SIG-M5 treated with dmso at 0.1 percent for 504 hours (cell line): ENCODE measurements at regions not wholly inside any gene's neighbourhood (a gene's known extent, or its start where the extent isn't known, plus 50 kb on each side); places are given as distances from the start of the nearest gene placed in this dataset.
"Not testable (repeated sequence)": the region's sequence is repeated elsewhere in the genome, so short reads cannot be mapped to it uniquely, and the experiment has no call there.

ENCODE experiments used
- DNase-seq: peaks from one replicate; lab custom pipeline; 2025; ENCODE audit not compliant: unreplicated experiment; lab: John Stamatoyannopoulos, UW

GRCh38 chr3:193040836-193041672 is 123.4 kb upstream of the MB21D2 start:
- peak; percentile 57 for DNase-seq

GRCh38 chr3:193046371-193046770 is 128.7 kb upstream of the MB21D2 start:
- DNase-seq, result no peak

- DNase-seq, result not testable (repeated sequence)
These were observed 129.8 kb upstream of the MB21D2 start for GRCh38 chr3:193047461-193047860.

GRCh38 chr3:193048127-193048526 is 130.5 kb upstream of the MB21D2 start:
- DNase-seq, result no peak

- no peak for DNase-seq
These were observed 132.3 kb upstream of the MB21D2 start for GRCh38 chr3:193049935-193050334.

GRCh38 chr3:193051314-193051713 is 133.7 kb upstream of the MB21D2 start:
- no peak for DNase-seq

- DNase-seq, result no peak
These were observed 134.8 kb upstream of the MB21D2 start for GRCh38 chr3:193052354-193053045.

GRCh38 chr3:193053046-193053435 is 135.4 kb upstream of the MB21D2 start:
- DNase-seq, result no peak

GRCh38 chr3:193055352-193055751 is 137.7 kb upstream of the MB21D2 start:
- DNase-seq, result no peak

GRCh38 chr3:193057616-193058015 is 140.0 kb upstream of the MB21D2 start:
- no peak for DNase-seq

- DNase-seq, result no peak
These were observed 143.3 kb upstream of the MB21D2 start for GRCh38 chr3:193060748-193061546.

GRCh38 chr3:193068365-193068764 is 150.7 kb upstream of the MB21D2 start:
- no peak for DNase-seq

GRCh38 chr3:193069732-193070131 is 152.1 kb upstream of the MB21D2 start:
- DNase-seq, result not testable (repeated sequence)

GRCh38 chr3:193078996-193079753 is 161.5 kb upstream of the MB21D2 start:
- DNase-seq, result no peak

GRCh38 chr3:193080821-193081365 is 160.1 kb upstream of the PLAAT1 start:
- no peak for DNase-seq

- DNase-seq, result no peak
These were observed 155.4 kb upstream of the PLAAT1 start for GRCh38 chr3:193085655-193086054.

GRCh38 chr3:193086681-193087080 is 154.3 kb upstream of the PLAAT1 start:
- no peak for DNase-seq

- DNase-seq, result no peak
These were observed 153.7 kb upstream of the PLAAT1 start for GRCh38 chr3:193087336-193087735.

GRCh38 chr3:193095366-193095765 is 145.7 kb upstream of the PLAAT1 start:
- no peak for DNase-seq

GRCh38 chr3:193096076-193096475 is 144.9 kb upstream of the PLAAT1 start:
- DNase-seq, result no peak
